ENCODE measurements at regions not wholly inside any gene's neighbourhood (a gene's known extent, or its start where the extent isn't known, plus 50 kb on each side); places are given as distances from the start of the nearest gene placed in this dataset.

- TF ChIP-seq USF1 (IDR thresholded peaks at IDR 0.05) (no peak), REST (IDR thresholded peaks at IDR 0.05; ENCODE audit: low read depth) (no peak), MAX (IDR thresholded peaks at IDR 0.05) (no peak), CEBPB (IDR thresholded peaks at IDR 0.05) (no peak), EP300 (IDR thresholded peaks at IDR 0.05; ENCODE audit: borderline replicate concordance) (no peak)
Observed at GRCh38 chr15:35139822-35140221, 54.7 kb upstream of the NANOGP8 start.

Data from Ishikawa (cell line).